GM18909 (cell line): ENCODE measurements at regions not wholly inside any gene's neighbourhood (a gene's known extent, or its start where the extent isn't known, plus 50 kb on each side); places are given as distances from the start of the nearest gene placed in this dataset.
"Not testable (repeated sequence)": the region's sequence is repeated elsewhere in the genome, so short reads cannot be mapped to it uniquely, and the experiment has no call there.

Source experiments
- ATAC-seq: cut with Tn5 transposase; IDR thresholded peaks from one replicate; pipeline ENCODE4 v1.9.1; 2021; ENCODE audit warnings: mild to moderate bottlenecking; ENCODE audit not compliant: unreplicated experiment, poor library complexity

DNA sequence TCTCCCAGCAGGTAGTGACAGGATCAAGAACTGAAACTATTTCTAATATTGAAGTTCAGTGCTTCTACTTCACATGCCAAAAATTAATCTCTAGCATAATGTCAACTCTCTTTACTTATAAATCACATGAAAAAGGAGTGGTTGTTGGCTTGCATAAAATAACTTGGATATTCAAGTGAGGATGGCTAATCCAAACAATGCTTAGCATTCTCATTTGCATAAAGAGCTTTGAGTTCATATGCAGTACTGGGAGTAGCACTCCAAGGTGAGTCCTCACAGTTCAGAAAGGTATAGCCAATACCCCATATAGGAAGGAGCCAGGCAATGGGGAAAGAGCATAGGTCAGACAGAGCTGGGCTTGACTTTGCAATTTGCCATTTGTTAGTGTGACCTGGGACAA, 149.3 kb downstream of the PCTP start:
- no peak for ATAC-seq

DNA sequence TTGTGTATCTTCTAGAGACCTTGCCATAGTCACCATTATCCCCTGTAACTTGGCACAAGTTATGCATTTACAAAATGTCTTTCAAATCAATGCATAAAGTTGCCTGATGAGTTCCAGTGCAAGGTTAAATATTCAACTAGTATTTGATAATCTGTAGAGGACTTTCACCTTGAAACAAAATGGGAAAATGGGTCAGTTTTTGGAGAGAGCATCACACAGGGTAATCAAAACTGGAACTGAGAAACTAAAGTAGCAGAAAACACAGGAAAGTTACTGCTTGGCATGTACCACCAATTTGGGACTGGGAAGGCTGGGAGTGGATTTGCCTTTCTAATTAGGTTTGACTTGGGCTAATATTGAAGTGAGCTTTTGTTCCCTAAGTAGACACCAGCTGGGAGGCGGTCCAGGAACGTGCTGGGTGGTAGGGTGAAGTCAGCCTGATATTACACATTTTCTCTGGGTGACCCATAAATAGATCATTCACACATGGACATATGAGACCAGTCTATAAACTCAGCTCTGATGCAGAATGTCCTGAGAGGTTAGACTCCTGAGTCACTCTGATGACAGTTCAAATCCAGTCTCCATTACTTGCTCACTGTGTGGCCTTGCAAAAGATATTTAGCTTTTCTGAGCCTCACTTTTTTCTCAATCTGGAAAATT, 152.3 kb downstream of the PCTP start:
- no peak for ATAC-seq

DNA sequence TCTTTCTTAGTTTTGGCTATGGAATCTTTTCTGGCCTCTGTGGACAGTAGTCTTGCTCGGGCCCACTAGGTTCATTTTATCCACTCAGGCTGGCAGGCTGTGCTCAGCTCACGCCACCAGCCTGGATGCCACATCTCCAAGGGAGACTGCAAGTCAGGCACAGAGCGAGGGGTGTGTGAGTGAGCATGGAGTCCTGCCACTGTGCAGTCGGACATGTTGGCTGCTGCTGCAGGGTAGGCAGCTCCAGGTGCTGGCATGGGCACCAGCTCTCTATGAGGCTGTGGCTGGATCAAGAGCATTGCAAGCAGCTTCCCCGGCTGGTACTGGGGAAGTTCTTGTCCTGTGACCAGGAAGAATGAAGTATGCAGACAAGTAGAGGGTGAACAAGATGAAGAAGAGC, 158.9 kb downstream of the PCTP start:
- no peak for ATAC-seq

DNA sequence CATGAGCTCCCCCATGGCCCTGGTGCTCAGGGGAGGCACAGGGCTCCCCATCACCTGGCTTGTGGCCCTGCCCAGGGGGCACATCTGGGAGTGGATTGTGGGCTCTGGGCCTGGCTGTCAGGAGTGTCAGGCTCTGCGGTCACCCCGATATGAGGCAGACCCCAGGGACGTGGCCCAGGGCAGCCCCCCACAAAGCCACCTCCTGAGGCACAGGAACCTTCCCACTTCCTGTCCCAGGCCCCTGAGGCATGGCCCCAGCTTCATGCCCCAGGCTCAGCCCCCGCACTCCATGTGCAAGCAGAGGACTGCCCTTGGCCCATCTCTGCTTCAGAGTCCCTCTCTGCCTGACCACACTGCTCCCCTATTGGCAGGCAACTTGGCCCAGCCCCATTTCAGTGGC, 160.3 kb downstream of the PCTP start:
- no peak for ATAC-seq

DNA sequence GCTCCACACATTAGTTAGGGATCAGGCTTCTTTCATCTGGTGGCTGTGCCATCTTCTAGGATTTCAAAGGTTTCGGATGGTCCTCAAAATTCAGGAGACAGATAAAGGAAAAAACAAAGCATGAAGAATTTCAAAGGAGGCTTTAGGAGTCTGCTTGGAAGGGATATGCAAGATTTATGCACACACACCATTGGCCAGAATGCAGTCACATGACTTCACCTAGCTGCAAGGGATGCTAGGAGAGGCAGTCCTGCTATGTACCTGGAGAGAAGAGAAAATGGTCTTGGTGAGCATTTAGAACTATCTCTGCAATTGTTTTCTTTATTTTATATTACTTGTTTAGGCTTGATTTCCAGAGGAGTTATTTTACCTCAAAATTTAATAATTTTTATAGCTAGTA, 174.6 kb downstream of the PCTP start:
- ATAC-seq, result no peak

DNA sequence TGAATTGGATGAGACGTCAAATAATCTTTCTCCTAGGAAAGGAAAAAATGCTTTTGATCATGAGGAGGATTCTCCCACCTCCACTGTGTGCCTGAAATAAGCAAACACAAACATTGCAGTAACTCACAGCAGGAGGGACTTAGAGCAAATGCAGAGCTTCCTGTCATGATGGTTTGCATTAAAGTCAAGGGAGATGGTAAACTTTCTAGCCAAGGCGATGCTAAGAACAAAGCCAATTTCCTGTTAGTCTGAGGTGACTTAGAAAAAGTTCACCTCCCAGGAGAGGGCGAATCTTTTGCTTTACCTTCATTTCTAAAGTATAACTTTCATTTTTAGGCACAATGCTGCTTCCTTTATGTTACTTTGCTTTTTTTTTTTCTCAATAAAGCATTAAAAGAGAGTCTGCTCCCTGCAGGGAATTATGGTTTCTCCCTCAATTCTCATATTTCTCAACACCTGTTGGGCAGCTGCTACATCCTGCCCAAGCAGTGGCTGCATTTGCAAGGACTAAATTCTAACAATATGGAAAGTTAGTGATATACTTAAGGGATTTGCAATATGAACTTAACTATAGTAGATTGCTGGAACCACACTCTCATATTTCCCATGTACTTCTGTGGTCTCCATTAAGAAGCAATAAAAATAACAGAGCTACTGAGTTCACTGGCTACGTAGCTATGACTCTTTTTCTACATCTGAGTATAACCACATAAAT, 175.6 kb downstream of the PCTP start:
- no peak for ATAC-seq

DNA sequence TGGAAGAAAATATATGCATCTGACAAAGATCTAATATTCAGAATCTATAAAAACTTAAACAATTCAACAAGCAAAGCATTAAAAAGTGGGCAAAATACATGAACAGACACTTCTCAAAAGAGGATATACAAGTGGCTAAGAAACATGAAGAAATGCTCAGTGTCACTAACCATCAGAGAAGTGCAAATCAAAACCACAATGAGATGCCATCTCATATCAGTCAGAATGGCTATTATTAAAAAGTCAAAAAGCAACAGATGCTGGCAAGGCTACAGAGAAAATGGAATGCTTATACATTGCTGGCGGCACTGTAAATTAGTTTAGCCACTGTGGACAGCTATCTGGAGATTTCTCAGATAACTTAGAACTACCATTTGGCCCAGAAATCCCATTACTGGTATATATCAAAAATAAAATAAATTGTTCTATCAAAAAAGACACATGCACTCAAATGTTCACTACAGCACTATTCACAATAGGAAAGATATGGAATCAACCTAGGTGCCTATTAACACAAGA, 179.5 kb downstream of the PCTP start:
- ATAC-seq, result no peak

DNA sequence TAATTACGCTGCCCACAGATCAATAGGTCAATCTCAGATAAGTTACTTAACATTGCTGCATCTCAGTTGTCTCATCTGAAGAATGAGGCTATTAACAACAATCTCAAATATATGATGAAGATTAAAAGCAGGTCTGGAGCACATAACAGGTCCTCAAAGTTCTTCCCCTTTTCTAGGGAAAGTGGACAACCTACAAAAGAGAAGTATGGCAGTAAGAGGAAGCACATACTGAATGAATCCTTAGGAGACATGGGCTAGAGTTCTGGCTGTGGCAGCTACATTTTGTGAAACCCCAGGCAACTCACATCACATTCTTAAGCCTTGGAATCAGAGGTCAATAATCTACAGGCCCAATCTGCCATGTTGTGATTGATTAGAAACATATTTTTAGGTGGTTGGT, 180.6 kb downstream of the PCTP start:
- no peak for ATAC-seq

GRCh38 chr17:55932973-55933372, 182.1 kb downstream of the PCTP start:
- ATAC-seq, result no peak

DNA sequence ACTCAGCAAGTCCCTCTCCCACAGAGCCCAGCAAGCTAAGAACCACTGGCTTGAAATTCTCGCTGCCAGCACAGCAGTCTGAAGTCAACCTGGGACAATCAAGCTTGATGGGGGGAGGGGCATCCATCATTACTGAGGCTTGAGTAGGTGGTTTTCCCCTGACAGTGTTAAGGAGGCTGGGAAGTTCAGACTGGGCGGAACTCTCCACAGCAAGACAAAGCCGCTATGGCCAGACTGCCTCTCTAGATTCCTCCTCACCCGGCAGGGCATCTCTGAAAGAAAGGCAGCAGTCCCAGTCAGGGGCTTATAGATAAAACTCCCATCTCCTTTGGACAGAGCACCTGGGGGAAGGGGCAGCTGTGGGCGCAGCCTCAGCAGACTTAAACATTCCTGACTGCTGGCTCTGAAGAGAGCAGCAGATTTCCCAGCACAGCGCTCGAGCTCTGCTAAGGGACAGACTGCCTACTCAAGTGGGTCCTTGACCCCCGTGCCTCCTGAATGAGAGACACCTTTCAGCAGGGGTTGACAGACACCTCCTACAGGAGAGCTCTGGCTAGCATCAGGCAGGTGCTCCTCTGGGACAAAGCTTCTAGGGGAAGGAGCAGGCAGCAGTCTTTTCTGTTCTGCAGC, 188.4 kb downstream of the PCTP start:
- ATAC-seq, result not testable (repeated sequence)

- ATAC-seq, result no peak
Observed at GRCh38 chr17:55959756-55960155, 193.5 kb upstream of the ANKFN1 start.

DNA sequence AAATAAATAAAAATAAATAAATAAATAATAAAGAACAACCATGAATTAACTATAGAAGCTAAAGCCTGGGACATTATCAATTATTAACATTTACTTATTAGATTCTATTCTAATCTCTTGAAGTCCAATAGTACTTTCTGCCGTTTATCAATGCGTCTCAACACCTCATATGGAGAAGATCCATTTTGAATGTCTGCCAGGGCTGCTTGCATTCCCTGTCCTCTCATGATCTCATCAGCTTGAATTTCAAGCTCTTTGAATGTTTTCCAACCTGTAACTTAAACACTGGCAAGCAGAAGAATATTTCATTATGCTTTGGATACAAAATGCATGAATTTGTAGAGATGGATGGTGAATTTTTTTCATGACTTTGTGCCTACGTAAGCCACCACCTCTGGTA, 191.9 kb upstream of the ANKFN1 start:
- ATAC-seq, result no peak

DNA sequence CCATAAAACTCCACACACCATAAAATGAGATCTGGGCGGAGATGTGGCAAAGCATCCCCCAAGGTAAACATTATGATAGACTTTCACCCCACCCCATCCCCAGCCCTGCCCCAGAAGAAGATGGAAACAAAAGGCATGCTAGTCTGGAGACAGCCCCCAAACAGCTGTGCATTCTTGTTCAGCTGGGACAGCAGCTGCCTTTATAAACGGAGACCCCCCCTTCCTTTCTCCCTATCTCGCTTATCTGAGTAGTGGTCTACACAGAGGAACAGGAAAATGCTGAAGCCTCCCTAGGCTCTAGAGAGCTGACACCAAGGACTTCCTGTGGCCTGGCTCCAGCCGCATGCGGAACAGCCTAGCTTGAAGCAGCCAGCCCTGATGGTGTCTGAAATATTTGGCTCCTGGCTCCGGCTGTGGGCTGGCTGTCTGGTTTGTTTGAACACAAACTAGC, 190.3 kb upstream of the ANKFN1 start:
- ATAC-seq, result no peak

DNA sequence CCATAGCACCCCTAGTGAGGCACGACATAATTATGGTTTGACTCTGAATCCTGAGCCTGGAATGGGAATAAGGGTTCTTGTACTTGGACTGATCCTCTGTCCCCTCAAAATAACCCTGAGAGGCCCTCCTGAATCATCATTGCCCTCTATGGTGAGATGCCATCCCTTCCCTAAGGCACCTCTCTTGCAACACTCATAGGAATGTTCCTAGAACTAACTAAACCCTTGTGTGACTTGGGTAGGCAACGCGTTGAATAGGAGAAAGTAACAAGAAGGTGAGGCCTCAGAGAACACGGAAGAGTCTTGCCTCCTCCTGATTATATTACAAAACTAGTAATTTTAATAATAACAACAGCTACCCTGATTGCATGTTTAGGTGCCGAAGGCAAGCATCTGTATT, 189.1 kb upstream of the ANKFN1 start:
- no peak for ATAC-seq

- no peak for ATAC-seq
Observed at GRCh38 chr17:55965051-55965450, 188.2 kb upstream of the ANKFN1 start.

- ATAC-seq, result no peak
Observed at GRCh38 chr17:55969562-55970324, 183.5 kb upstream of the ANKFN1 start.

DNA sequence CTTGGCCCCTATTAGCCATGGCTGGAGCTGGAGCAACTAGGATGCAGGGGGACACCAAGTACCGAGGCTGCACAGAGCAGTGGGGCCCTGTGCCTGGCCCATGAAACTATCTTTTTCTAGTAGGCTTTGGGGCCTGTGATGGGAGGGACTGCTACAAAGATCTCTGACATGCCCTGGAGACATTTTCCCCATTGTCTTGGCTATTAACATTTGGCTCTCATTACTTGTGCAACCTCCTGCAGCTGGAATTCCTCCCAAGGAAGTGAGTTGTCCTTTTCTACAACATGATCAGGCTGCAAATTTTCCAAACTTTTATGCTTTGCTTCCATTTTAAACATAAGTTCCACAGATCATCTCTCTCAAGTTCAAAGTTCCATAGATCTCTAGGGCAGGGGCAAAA, 174.7 kb upstream of the ANKFN1 start:
- no peak for ATAC-seq

GRCh38 chr17:55983096-55983495, 170.2 kb upstream of the ANKFN1 start:
- ATAC-seq, result no peak

- no peak for ATAC-seq
Observed at GRCh38 chr17:55986817-55987216, 166.5 kb upstream of the ANKFN1 start.

DNA sequence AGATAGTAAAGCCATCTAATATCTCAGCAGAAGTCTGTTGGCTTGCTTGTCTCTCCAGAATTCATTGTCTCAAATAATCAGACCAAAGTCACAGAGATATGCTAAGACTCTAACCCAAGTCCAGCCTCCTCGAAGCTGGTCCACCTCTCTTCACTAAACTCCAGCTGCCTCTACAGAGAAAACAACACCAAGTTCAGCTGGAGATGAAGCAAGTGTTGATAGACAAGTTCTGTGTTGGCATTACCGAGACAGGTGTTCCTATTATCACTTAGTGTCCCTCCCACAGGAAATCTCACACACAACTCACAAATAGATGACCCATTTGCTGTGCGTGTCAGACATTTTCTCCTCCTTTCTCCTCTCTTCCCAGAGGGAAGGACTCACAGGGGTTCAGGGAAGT, 164.4 kb upstream of the ANKFN1 start:
- ATAC-seq, result no peak
